ENCODE measurements at regions not wholly inside any gene's neighbourhood (a gene's known extent, or its start where the extent isn't known, plus 50 kb on each side); places are given as distances from the start of the nearest gene placed in this dataset.

GRCh38 chr4:65789341-65789740 lies 119.1 kb upstream of the EPHA5 start:
- no peak for TF ChIP-seq CTCF (IDR thresholded peaks at IDR 0.05; ENCODE audit: low read depth, low read length, poor library complexity, severe bottlenecking)
- no peak for TF ChIP-seq EZH2phosphoT487 (IDR thresholded peaks at IDR 0.05; ENCODE audit: borderline replicate concordance, low read length)
